Neutrophil (primary cell): ENCODE measurements at regions not wholly inside any gene's neighbourhood (a gene's known extent, or its start where the extent isn't known, plus 50 kb on each side); places are given as distances from the start of the nearest gene placed in this dataset.

Source experiments
- H3K27ac ChIP-seq: fragments of 200-600 bp; sonication (generic); 2 replicates; pipeline ENCODE4 v1.5.1; 2016; ENCODE audit warnings: mild to moderate bottlenecking, moderate library complexity
- H3K27me3 ChIP-seq: fragments of 200-600 bp; sonication (generic); 2 replicates; pipeline ENCODE4 v1.6.0; 2016; ENCODE audit warnings: mild to moderate bottlenecking
- H3K36me3 ChIP-seq: fragments of 200-600 bp; sonication (generic); 2 replicates; pipeline ENCODE4 v1.5.1; 2017
- H3K4me1 ChIP-seq, 2 experiments: fragments of 200-600 bp in 1 of 2; sonication (generic) in 1 of 2; 1 replicate in 1 of 2; 2 replicates in 1 of 2; pipeline versions ENCODE4 v1.5.1 to v1.6.1; 2013 to 2016; ENCODE audit warnings: low read depth in 1 of 2, low read length in 1 of 2, mild to moderate bottlenecking in 1 of 2, moderate library complexity in 1 of 2; ENCODE audit not compliant: control insufficient read depth in 1 of 2, insufficient read depth in 1 of 2
- H3K4me3 ChIP-seq, 2 experiments: fragments of 200-600 bp in 1 of 2; sonication (generic) in 1 of 2; 1 replicate in 1 of 2; 2 replicates in 1 of 2; pipeline ENCODE4 v1.5.1; 2013 to 2016; ENCODE audit warnings: low read depth in 1 of 2, low read length in 1 of 2, mild to moderate bottlenecking in 1 of 2, moderate library complexity in 1 of 2
- H3K9me3 ChIP-seq: fragments of 200-600 bp; sonication (generic); 2 replicates; pipeline ENCODE4 v1.5.1; 2016
- TF ChIP-seq, protein P1 (sequence below): fragments of 200-600 bp; sonication (generic); IDR thresholded peaks from 2 replicates; pipeline ENCODE4 v1.5.1; 2016; ENCODE audit warnings: antibody characterized with exemption

DNA sequence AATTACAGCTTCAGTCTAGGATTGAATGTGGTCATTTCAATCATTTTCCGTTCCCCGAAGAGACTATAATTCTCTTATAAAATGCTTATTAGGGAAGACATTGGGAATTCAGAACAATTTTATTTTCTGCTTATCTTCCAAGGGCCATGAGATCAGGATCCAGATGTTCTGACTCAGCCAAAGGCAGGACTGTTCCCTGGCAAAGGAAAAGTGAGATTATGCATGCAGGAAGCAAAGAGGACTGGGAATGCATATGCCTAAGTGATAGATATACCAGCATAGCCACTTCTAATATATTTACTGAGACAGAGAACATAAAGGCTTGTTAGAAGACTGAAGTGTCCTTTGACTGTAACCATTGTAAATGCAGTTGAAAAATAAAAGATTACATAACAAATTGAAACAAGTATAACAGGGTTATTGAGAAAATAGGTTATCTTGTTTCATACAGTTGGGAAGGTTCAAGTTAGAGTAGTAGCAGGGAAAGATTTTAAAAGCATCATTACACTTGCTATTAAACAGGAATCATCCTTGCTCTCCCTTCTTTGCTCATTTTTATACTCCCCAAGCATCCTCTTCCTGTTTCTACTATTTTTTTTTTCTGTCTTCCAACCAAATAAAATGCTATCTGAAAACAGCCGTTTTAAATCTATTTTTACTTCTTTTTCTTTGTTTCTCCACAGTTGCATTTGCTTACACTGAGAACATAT lies 439.6 kb upstream of the ADAMTS5 start:
- no peaks in the 10 kb centered on the region for H3K36me3 ChIP-seq
- no peaks in the 10 kb centered on the region for H3K9me3 ChIP-seq
- H3K27me3 ChIP-seq: no peaks in the 10 kb centered on the region
- no peak overlapping the region for H3K27ac ChIP-seq
- TF ChIP-seq, protein P1, sequence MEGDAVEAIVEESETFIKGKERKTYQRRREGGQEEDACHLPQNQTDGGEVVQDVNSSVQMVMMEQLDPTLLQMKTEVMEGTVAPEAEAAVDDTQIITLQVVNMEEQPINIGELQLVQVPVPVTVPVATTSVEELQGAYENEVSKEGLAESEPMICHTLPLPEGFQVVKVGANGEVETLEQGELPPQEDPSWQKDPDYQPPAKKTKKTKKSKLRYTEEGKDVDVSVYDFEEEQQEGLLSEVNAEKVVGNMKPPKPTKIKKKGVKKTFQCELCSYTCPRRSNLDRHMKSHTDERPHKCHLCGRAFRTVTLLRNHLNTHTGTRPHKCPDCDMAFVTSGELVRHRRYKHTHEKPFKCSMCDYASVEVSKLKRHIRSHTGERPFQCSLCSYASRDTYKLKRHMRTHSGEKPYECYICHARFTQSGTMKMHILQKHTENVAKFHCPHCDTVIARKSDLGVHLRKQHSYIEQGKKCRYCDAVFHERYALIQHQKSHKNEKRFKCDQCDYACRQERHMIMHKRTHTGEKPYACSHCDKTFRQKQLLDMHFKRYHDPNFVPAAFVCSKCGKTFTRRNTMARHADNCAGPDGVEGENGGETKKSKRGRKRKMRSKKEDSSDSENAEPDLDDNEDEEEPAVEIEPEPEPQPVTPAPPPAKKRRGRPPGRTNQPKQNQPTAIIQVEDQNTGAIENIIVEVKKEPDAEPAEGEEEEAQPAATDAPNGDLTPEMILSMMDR: no peak
- H3K4me1 ChIP-seq: no peaks in the 10 kb centered on the region
- H3K4me3 ChIP-seq: no peak overlapping the region

DNA sequence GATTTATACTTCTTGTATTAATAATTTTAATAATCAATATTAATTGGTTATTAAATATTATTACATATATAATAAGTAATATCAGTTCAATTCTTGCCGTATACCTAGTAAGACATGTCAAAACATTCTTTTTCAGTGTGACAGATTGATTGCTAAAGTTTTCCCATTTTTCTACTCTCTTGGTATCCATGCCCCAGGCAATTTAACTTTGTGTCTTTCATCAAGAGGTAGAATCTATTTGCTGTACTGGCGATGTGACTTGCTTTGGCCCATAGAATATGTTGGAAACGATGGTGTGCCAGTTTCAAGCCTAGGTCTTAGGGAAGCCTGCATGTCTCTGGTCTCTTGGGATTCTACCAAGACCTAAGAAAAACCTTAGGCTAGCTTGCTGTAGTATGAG lies 436.1 kb upstream of the ADAMTS5 start:
- H3K27ac ChIP-seq: no peak overlapping the region
- H3K9me3 ChIP-seq: no peaks in the 10 kb centered on the region
- no peak overlapping the region for H3K4me3 ChIP-seq
- no peaks in the 10 kb centered on the region for H3K27me3 ChIP-seq
- TF ChIP-seq, protein P1: no peak
- H3K36me3 ChIP-seq: no peaks in the 10 kb centered on the region
- no peaks in the 10 kb centered on the region for H3K4me1 ChIP-seq

DNA sequence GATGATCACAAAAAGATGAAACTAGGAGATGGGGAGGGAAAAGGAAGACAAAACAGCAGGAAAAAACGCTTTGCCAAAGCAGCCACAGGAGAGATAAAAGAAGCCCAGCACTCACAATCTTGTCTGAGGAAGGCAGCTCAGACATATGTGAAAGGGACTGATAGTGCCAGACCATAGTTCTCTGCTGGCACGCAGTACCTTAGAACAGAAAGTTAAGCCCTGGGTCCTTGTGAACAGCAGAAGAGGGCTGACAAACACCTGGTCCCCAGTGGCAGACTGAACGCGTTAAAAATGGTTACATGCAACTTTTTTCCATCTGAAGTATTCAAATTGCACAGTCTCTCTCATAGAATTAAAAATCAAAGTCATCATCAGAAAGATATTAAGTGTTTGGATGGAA lies 433.2 kb upstream of the ADAMTS5 start:
- Histone ChIP-seq H3K27me3 (no peaks in the 10 kb centered on the region), H3K4me3 (no peak overlapping the region), H3K4me1 (no peaks in the 10 kb centered on the region), H3K36me3 (no peaks in the 10 kb centered on the region), H3K27ac (no peak overlapping the region), H3K9me3 (no peaks in the 10 kb centered on the region)
- TF ChIP-seq, protein P1: no peak

DNA sequence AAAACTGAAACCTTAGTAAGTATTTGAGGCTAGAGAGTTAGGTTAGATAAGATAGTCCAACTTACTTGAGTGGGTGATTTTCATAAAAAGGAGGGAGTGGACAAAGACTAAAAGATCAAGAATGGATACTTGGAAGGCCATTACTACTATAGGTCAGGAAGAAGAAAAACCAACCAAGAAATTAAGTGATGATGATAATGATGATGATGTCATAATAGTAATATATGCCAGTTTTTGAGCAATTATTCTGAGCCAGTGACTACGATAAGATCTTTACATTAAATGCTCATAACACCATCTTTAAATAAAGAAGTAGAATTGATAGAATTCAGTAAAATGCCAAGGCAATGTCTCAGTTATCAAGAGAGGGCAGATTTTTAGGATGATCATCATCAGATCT lies 430.7 kb upstream of the ADAMTS5 start:
- H3K4me1 ChIP-seq: no peaks in the 10 kb centered on the region

DNA sequence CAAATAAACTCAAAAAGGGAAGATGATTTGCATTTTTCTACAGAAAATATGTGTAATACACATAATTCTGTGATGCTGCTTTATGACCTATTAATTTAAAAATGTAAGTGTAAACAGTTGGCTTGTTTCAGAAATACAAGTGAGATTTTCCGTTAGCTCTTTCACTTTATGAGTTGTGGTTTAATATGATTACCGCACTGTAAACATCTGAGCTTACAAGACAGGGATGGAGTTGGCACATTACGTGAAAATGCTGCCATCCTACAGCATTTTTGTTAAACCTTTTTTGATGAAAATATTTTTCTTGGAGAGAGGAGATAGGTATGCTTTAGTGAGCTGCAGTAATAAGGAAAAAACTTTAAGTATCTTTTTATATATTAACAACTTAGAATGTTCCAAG lies 426.8 kb upstream of the ADAMTS5 start:
- TF ChIP-seq, protein P1: no peak

More for the DNA sequence above, 430.7 kb upstream of the ADAMTS5 start:
- TF ChIP-seq, protein P1: no peak
- H3K36me3 ChIP-seq: no peaks in the 10 kb centered on the region
- no peaks in the 10 kb centered on the region for H3K9me3 ChIP-seq
- no peaks in the 10 kb centered on the region for H3K27me3 ChIP-seq
- no peak overlapping the region for H3K4me3 ChIP-seq
- H3K27ac ChIP-seq: no peak overlapping the region

More for the DNA sequence above, 426.8 kb upstream of the ADAMTS5 start:
- Histone ChIP-seq H3K36me3 (no peaks in the 10 kb centered on the region), H3K27me3 (no peaks in the 10 kb centered on the region), H3K4me3 (no peak overlapping the region), H3K27ac (no peak overlapping the region), H3K4me1 (no peaks in the 10 kb centered on the region), H3K9me3 (no peaks in the 10 kb centered on the region)
